Activated naive CD8-positive, alpha-beta T cell treated with anti-CD3 and anti-CD28 coated beads, Interleukin-2, amount 10 ng/mL, durations not matched to agents 7 days and 5 days (primary cell): ENCODE measurements at regions not wholly inside any gene's neighbourhood (a gene's known extent, or its start where the extent isn't known, plus 50 kb on each side); places are given as distances from the start of the nearest gene placed in this dataset.
"Not testable (repeated sequence)": the region's sequence is repeated elsewhere in the genome, so short reads cannot be mapped to it uniquely, and the experiment has no call there.

Experiments used
- ATAC-seq: fragments of 150-1000 bp; cut with Tn5 transposase; one replicate; pipeline ENCODE4 v1.10.0; 2021; ENCODE audit warnings: low read depth, moderate library complexity
- POLR2A ChIA-PET: fragments of 350-600 bp; sonication (Branson Sonifier 250); formaldehyde crosslinking; loops from one replicate; lab custom pipeline; 2021; ENCODE audit warnings: antibody characterized with exemption; lab: Charles Lee
- DNase-seq: peaks from one replicate; pipeline ENCODE4 v3.0.0; 2021
- H3K27ac Mint-ChIP-seq: one replicate; pipeline ENCODE4 v1.8.0; 2022; ENCODE audit warnings: mild to moderate bottlenecking, mixed read lengths
- H3K27me3 Mint-ChIP-seq: one replicate; pipeline ENCODE4 v1.8.0; 2022; ENCODE audit warnings: mild to moderate bottlenecking, moderate library complexity, mixed read lengths
- H3K36me3 Mint-ChIP-seq: one replicate; pipeline ENCODE4 v1.8.0; 2021; ENCODE audit warnings: mild to moderate bottlenecking, mixed read lengths
- H3K4me1 Mint-ChIP-seq: one replicate; pipeline ENCODE4 v1.8.0; 2021; ENCODE audit warnings: mixed read lengths
- H3K4me3 Mint-ChIP-seq: one replicate; pipeline ENCODE4 v1.8.0; 2022; ENCODE audit warnings: mild to moderate bottlenecking, moderate library complexity, mixed read lengths
- H3K9me3 Mint-ChIP-seq: one replicate; pipeline ENCODE4 v1.8.0; 2021; ENCODE audit warnings: mixed read lengths

DNA sequence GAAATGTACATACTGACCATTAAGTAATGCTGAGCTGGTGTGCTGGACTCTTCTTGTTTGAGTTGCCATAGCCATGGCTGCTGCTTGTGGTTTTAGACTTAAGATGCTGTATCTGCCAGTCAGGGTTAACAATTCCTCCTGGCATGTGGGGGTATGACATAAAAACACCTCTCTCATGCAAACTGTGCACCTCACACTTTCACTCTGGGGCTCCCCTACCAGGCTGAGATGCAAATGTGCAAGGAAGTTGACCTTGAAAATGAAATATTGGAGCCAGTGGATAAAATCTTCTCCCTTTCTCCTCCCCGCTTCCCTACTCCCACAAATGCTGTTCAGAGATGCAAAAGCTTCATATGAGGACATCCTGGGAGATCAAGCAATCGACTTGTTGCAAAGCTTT lies 198.8 kb downstream of the FCRL5 start:
- no peaks in the 10 kb centered on the region for H3K36me3 Mint-ChIP-seq
- H3K27ac Mint-ChIP-seq = no peak overlapping the region
- no peak for ATAC-seq
- DNase-seq = no peak
- peaks cover 2% of the 10 kb centered on the region for H3K4me1 Mint-ChIP-seq
- peaks cover 13% of the 10 kb centered on the region for H3K27me3 Mint-ChIP-seq
- H3K9me3 Mint-ChIP-seq = no peaks in the 10 kb centered on the region
- POLR2A ChIA-PET = no interaction called here
- no peak overlapping the region for H3K4me3 Mint-ChIP-seq

- H3K27ac Mint-ChIP-seq = no peak overlapping the region
- DNase-seq (no peak), ATAC-seq (no peak)
- no peaks in the 10 kb centered on the region for H3K36me3 Mint-ChIP-seq
- POLR2A ChIA-PET = no interaction called here
- no peak overlapping the region for H3K4me3 Mint-ChIP-seq
- no peaks in the 10 kb centered on the region for H3K9me3 Mint-ChIP-seq
- H3K4me1 Mint-ChIP-seq = peaks cover 2% of the 10 kb centered on the region
- H3K27me3 Mint-ChIP-seq = peaks cover 17% of the 10 kb centered on the region
Observed at GRCh38 chr1:157352817-157353408, 199.4 kb downstream of the FCRL5 start.

DNA sequence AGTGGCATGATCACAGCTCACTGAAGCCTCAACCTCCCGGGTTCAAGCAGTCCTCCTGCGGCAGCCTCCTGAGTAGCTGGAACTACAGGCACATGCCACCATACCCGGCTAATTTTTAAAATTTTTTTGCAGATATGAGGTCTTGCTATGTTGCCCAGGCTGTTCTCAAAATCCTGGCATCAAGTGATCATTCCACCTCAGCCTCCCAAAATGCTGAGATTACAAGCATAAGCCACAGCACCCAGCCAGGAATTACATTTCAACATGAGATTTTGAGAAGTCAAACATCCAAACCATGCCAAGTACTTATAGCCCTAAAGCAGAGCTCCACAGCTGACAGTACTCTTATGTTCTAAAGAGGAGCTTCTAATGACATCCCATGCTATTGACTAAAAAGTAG lies 200.1 kb downstream of the FCRL5 start:
- H3K4me3 Mint-ChIP-seq = no peak overlapping the region
- no peak overlapping the region for H3K27ac Mint-ChIP-seq
- POLR2A ChIA-PET = no interaction called here
- no peaks in the 10 kb centered on the region for H3K36me3 Mint-ChIP-seq
- DNase-seq (no peak), ATAC-seq (no peak)
- H3K9me3 Mint-ChIP-seq = no peaks in the 10 kb centered on the region
- H3K4me1 Mint-ChIP-seq = peaks cover 2% of the 10 kb centered on the region
- H3K27me3 Mint-ChIP-seq = peaks cover 22% of the 10 kb centered on the region

DNA sequence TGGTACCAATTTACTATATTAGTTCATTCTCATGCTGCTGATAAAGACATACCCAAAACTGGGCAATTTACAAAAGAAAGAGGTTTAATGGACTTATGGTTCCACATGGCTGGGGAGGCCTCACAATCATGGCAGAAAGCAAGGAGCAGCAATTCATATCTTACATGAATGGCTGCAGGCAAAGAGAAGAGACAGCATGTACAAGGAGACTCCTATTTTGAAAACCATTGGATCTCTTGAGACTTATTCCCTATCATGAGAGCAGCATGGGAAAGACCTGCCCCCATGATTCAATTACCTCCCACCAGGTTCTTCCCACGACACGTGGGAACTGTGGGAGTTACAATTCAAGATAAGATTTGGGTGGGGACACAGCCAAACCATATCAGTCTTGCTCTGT lies 200.5 kb downstream of the FCRL5 start:
- ATAC-seq, POLR2A ChIA-PET: not testable (repeated sequence)
- peaks cover 25% of the 10 kb centered on the region for H3K27me3 Mint-ChIP-seq

DNA sequence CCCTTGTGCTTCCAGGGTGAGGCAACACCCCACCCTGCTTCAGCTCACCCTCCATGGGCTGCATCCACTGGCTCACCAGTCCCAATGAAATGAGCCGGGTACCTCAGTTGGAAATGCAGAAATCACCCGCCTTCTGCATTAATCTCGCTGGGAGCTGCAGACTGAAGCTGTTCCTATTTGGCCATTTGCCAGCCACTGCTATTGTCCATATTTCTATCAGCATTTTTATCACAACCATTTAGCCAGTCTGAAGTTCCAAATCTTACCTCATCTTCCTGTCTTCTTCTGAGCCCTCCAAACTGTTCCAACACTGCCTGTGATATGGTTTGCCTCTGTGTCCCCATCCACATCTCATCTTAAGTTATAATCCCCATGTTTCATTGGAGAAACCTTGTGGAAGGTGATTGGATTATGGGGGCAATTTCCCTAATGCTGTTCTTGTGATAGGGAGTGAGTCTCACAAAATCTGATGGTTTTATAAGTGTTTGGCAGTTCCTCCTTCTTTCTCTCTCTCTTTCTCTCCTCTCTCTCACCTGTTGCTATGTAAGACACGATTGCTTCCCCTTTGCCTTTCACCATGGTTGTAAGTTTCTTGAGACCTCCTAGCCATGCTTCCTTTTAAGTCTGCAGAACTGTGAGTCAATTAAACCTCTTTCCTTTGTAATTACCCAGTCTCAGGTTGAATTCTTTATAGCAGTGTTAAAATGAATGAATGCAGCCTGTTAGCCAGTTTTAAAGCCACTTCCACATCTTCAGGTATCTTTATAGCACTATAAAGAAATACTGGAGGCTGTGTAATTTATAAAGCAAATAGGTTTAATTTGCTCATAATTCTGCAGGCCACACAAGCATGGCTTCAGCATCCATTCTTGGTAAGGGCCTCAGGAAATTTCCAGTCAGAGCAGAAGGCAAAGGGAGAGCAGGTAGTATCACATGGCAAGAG lies 203.5 kb downstream of the FCRL5 start:
- H3K9me3 Mint-ChIP-seq = peaks cover 1% of the 10 kb centered on the region
- peaks cover 29% of the 10 kb centered on the region for H3K27me3 Mint-ChIP-seq
- no peak overlapping the region for H3K4me3 Mint-ChIP-seq
- no peaks in the 10 kb centered on the region for H3K36me3 Mint-ChIP-seq
- H3K27ac Mint-ChIP-seq = no peak overlapping the region
- no peak for ATAC-seq
- DNase-seq = no peak
- no peaks in the 10 kb centered on the region for H3K4me1 Mint-ChIP-seq
- POLR2A ChIA-PET = no interaction called here

More for the DNA sequence above, 200.5 kb downstream of the FCRL5 start:
- H3K27ac Mint-ChIP-seq, H3K36me3 Mint-ChIP-seq, H3K4me1 Mint-ChIP-seq, H3K4me3 Mint-ChIP-seq, H3K9me3 Mint-ChIP-seq, DNase-seq: not testable (repeated sequence)

- POLR2A ChIA-PET = no interaction called here
- no peak for DNase-seq
- H3K27me3 Mint-ChIP-seq = peaks cover 31% of the 10 kb centered on the region
Observed at GRCh38 chr1:157347506-157347905, 204.8 kb downstream of the FCRL5 start.

DNA sequence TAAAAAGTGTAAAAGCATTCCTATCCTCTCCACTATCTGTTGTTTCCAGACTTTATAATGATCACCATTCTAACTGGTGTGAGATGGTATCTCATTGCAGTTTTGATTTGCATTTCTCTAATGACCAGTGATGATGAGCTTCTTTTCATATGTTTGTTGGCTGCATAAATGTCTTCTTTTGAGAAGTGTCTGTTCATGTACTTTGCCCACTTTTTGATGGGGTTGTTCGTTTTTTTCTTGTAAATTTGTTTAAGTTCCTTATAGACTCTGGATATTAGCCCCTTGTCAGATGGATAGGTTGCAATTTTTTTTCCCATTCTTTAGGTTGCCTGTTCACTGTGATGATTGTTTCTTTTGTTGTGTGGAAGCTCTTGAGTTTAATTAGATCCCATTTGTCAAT lies 199.6 kb upstream of the ETV3 start:
- H3K4me1 Mint-ChIP-seq, H3K36me3 Mint-ChIP-seq, POLR2A ChIA-PET, H3K9me3 Mint-ChIP-seq, H3K4me3 Mint-ChIP-seq, ATAC-seq, H3K27ac Mint-ChIP-seq, DNase-seq: not testable (repeated sequence)
- H3K27me3 Mint-ChIP-seq = peaks cover 11% of the 10 kb centered on the region

More at GRCh38 chr1:157347506-157347905, 204.8 kb downstream of the FCRL5 start:
- H3K4me1 Mint-ChIP-seq = no peaks in the 10 kb centered on the region
- peaks cover 1% of the 10 kb centered on the region for H3K9me3 Mint-ChIP-seq
- no peak for ATAC-seq
- H3K36me3 Mint-ChIP-seq = no peaks in the 10 kb centered on the region
- no peak overlapping the region for H3K27ac Mint-ChIP-seq
- H3K4me3 Mint-ChIP-seq = no peak overlapping the region

DNA sequence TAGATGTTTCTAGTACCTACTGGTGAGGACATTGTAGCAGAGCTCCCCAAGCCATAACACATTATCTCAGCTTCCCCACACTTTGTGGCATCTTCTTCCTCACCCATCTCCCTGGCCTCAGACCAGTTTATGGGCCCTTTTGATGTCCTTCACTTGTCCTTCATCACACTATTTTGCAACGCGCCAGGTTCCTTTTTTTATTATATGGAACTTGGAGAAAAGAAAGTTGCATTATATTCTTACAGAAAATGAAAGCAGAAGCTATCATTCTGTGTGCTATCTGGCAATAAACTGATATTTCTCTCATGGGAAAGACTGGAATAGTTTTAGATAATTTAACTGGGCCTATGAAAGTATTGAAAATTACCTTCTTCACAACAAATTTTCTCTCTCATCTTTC lies 196.9 kb upstream of the ETV3 start:
- Mint-ChIP-seq H3K4me3 (no peak overlapping the region), H3K9me3 (no peaks in the 10 kb centered on the region), H3K27me3 (peaks cover 6% of the 10 kb centered on the region), H3K36me3 (no peaks in the 10 kb centered on the region), H3K27ac (no peak overlapping the region), H3K4me1 (no peaks in the 10 kb centered on the region)
- no peak for DNase-seq
- POLR2A ChIA-PET = no interaction called here
- no peak for ATAC-seq

DNA sequence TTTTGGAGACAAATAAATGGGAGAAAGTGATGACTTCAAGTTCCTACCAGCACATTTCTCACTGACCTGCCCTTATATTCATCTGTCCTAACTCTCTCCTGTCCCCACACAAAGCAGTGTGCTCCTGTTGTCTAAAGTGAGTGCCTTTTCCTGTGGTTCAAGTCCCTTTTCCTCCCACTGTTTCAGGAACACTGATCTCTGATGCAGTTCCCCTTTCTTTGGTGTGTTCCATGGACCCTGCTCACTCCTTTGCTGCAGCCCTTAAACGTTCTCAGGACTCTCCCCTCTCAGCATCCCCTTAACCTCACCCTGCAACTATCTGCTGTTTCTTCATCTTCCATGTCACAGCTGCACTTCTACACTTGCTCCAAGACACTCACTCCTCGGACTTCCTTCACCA lies 195.8 kb upstream of the ETV3 start:
- peaks cover 10% of the 10 kb centered on the region for H3K27me3 Mint-ChIP-seq
- DNase-seq = no peak
- no peaks in the 10 kb centered on the region for H3K4me1 Mint-ChIP-seq
- POLR2A ChIA-PET = no interaction called here
- no peak overlapping the region for H3K4me3 Mint-ChIP-seq
- H3K9me3 Mint-ChIP-seq = no peaks in the 10 kb centered on the region
- no peak for ATAC-seq
- no peaks in the 10 kb centered on the region for H3K36me3 Mint-ChIP-seq
- no peak overlapping the region for H3K27ac Mint-ChIP-seq

DNA sequence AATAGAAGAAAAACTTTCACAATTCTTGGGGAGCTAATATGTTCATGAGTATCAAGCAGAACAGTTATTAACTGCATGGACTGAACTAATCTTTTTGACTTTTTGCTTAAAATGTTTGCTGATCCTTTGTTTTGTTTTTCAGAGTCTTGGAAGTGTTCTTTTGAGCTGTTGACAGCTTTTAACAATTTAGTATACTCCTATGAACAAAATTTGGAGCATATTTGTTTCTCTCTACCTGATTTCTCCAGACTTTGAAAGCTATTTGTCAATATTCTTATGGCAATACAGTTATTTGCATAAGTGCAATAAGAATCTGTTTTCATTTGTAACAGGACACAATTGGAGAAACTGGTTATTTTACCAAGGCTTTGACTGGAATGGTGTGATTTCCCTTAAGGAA lies 192.0 kb upstream of the ETV3 start:
- DNase-seq, ATAC-seq, H3K9me3 Mint-ChIP-seq, H3K36me3 Mint-ChIP-seq, H3K27ac Mint-ChIP-seq, POLR2A ChIA-PET, H3K4me1 Mint-ChIP-seq, H3K4me3 Mint-ChIP-seq: not testable (repeated sequence)
- peaks cover 15% of the 10 kb centered on the region for H3K27me3 Mint-ChIP-seq

- H3K4me1 Mint-ChIP-seq, H3K4me3 Mint-ChIP-seq, DNase-seq, H3K36me3 Mint-ChIP-seq, POLR2A ChIA-PET, ATAC-seq, H3K27ac Mint-ChIP-seq, H3K9me3 Mint-ChIP-seq: not testable (repeated sequence)
- peaks cover 23% of the 10 kb centered on the region for H3K27me3 Mint-ChIP-seq
Observed at GRCh38 chr1:157328120-157328519, 189.9 kb upstream of the ETV3 start.

GRCh38 chr1:157326173-157326859 lies 188.1 kb upstream of the ETV3 start:
- Mint-ChIP-seq H3K27me3 (peaks cover 23% of the 10 kb centered on the region), H3K27ac (no peak overlapping the region), H3K4me3 (no peak overlapping the region), H3K9me3 (peaks cover 3% of the 10 kb centered on the region), H3K4me1 (no peaks in the 10 kb centered on the region), H3K36me3 (no peaks in the 10 kb centered on the region)
- DNase-seq (no peak), ATAC-seq (no peak)
- POLR2A ChIA-PET = no interaction called here

- no peak for DNase-seq
- Mint-ChIP-seq H3K4me1 (no peaks in the 10 kb centered on the region), H3K27me3 (peaks cover 23% of the 10 kb centered on the region), H3K9me3 (peaks cover 4% of the 10 kb centered on the region), H3K4me3 (no peak overlapping the region), H3K27ac (no peak overlapping the region), H3K36me3 (no peaks in the 10 kb centered on the region)
- POLR2A ChIA-PET = no interaction called here
- ATAC-seq = no peak
Observed at GRCh38 chr1:157325220-157325619, 187.0 kb upstream of the ETV3 start.
